CD4-positive, alpha-beta memory T cell (primary cell): ENCODE measurements at regions not wholly inside any gene's neighbourhood (a gene's known extent, or its start where the extent isn't known, plus 50 kb on each side); places are given as distances from the start of the nearest gene placed in this dataset.

ENCODE experiments used
- CTCF ChIA-PET: fragments of 350-600 bp; sonication (Branson Sonifier 250); formaldehyde crosslinking; loops from one replicate; lab custom pipeline; 2021; ENCODE audit warnings: inconsistent platforms; ENCODE audit not compliant: partially characterized antibody; lab: Charles Lee
- POLR2A ChIA-PET: fragments of 350-600 bp; sonication (Branson Sonifier 250); formaldehyde crosslinking; loops from one replicate; lab custom pipeline; 2021; ENCODE audit not compliant: partially characterized antibody; lab: Charles Lee
- DNase-seq, 5 donors: peaks; one replicate each; pipeline versions ENCODE4 v3.0.0 to v3.0.0-alpha.2; 2020 to 2022; ENCODE audit warnings: mixed read lengths in 1 of 5
- H3K27ac ChIP-seq: one replicate; pipeline ENCODE4 v1.7.0; 2013; ENCODE audit warnings: low read depth, low read length
- H3K27me3 ChIP-seq: 2 replicates; pipeline ENCODE4 v1.7.0; 2013; ENCODE audit warnings: mild to moderate bottlenecking, low read length, moderate library complexity; ENCODE audit not compliant: insufficient read depth
- H3K36me3 ChIP-seq: 2 replicates; pipeline ENCODE4 v1.7.0; 2013; ENCODE audit warnings: mild to moderate bottlenecking, low read length, moderate library complexity; ENCODE audit not compliant: insufficient read depth
- H3K4me1 ChIP-seq: 2 replicates; pipeline ENCODE4 v1.7.0; 2013; ENCODE audit warnings: mild to moderate bottlenecking, low read length, moderate library complexity; ENCODE audit not compliant: insufficient read depth
- H3K4me3 ChIP-seq, 2 donors: one replicate each; pipeline ENCODE4 v1.7.0; 2013; ENCODE audit warnings: low read length in 2 of 2, mild to moderate bottlenecking in 1 of 2
- H3K9me3 ChIP-seq, 2 donors: one replicate each; pipeline ENCODE4 v1.7.0; 2013; ENCODE audit warnings: low read length in 2 of 2, control low read depth in 1 of 2; ENCODE audit not compliant: control insufficient read depth in 1 of 2
- H3K27ac Mint-ChIP-seq, 7 donors: one replicate each; pipeline ENCODE4 v1.8.0; 2020 to 2021; ENCODE audit warnings: mixed read lengths in 7 of 7, mild to moderate bottlenecking in 6 of 7, inconsistent platforms in 3 of 7, moderate library complexity in 3 of 7
- H3K27me3 Mint-ChIP-seq, 2 donors: one replicate each; pipeline ENCODE4 v1.8.0; 2020 to 2021; ENCODE audit warnings: mixed read lengths in 2 of 2
- H3K36me3 Mint-ChIP-seq, 2 donors: one replicate each; pipeline ENCODE4 v1.8.0; 2020 to 2021; ENCODE audit warnings: mixed read lengths in 2 of 2, inconsistent platforms in 1 of 2, mild to moderate bottlenecking in 1 of 2
- H3K4me1 Mint-ChIP-seq, 4 donors: one replicate each; pipeline ENCODE4 v1.8.0; 2020 to 2021; ENCODE audit warnings: mixed read lengths in 4 of 4, mild to moderate bottlenecking in 1 of 4
- H3K4me3 Mint-ChIP-seq, 8 donors: one replicate each; pipeline ENCODE4 v1.8.0; 2020 to 2021; ENCODE audit warnings: mixed read lengths in 8 of 8, mild to moderate bottlenecking in 7 of 8, moderate library complexity in 6 of 8, inconsistent platforms in 3 of 8
- H3K9me3 Mint-ChIP-seq, 8 donors: one replicate each; pipeline ENCODE4 v1.8.0; 2020 to 2021; ENCODE audit warnings: mixed read lengths in 8 of 8, mild to moderate bottlenecking in 5 of 8, inconsistent platforms in 3 of 8, moderate library complexity in 1 of 8
- intact Hi-C: fragments of 100-400 bp; cut with micrococcal nuclease; formaldehyde crosslinking; loops from one replicate; pipeline ENCODE4 v1.15.1; 2023

DNA sequence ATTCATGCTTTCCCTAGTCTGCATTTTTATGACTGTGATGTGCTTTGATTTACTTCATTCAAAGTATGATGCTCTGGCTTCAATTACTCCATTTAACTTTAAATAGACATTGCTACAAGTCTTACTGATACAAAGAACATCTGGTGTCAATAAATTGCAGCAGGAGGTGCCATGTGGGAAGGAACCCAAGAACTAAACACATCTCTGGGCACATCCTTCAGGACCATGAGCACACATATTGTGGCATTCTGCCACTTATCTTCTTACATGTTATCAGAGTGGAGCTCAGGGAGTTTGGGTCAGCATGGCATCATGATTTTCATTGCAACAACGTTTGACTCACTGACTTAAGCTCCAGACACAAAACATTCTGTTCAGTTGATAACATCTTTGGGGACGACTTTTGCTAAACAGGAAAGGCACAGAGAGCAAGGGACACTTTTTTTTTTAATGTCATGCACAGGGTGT is 227.0 kb downstream of the DKK1 start:
- no peak for DNase-seq
- Mint-ChIP-seq H3K36me3 (no peaks in the 10 kb centered on the region), H3K4me3 (no peak overlapping the region), H3K27me3 (no peaks in the 10 kb centered on the region), H3K27ac (no peak overlapping the region), H3K9me3 (peaks cover 3 to 23% (median 11%) of the 10 kb centered on the region in 8 donors), H3K4me1 (no peaks in the 10 kb centered on the region)
- CTCF ChIA-PET = no interaction called here
- Histone ChIP-seq H3K4me1 (no peaks in the 10 kb centered on the region), H3K27me3 (no peaks in the 10 kb centered on the region), H3K36me3 (no peaks in the 10 kb centered on the region), H3K9me3 (no peaks in the 10 kb centered on the region), H3K27ac (no peak overlapping the region), H3K4me3 (no peak overlapping the region)
- POLR2A ChIA-PET = no interaction called here
- intact Hi-C loops = no loop called here

- H3K36me3 Mint-ChIP-seq = no peaks in the 10 kb centered on the region
- H3K4me1 Mint-ChIP-seq = no peaks in the 10 kb centered on the region
- ChIA-PET CTCF (no interaction called here), POLR2A (no interaction called here)
- Histone ChIP-seq H3K27me3 (no peaks in the 10 kb centered on the region), H3K27ac (no peak overlapping the region), H3K4me1 (no peaks in the 10 kb centered on the region), H3K9me3 (peaks cover 0 to 4% of the 10 kb centered on the region in 2 donors), H3K36me3 (no peaks in the 10 kb centered on the region), H3K4me3 (no peak overlapping the region)
- no peak overlapping the region for H3K27ac Mint-ChIP-seq
- DNase-seq = no peak
- H3K27me3 Mint-ChIP-seq = no peaks in the 10 kb centered on the region
- intact Hi-C loops = no loop called here
- H3K9me3 Mint-ChIP-seq = peaks cover 4 to 29% (median 10%) of the 10 kb centered on the region in 8 donors
- no peak overlapping the region for H3K4me3 Mint-ChIP-seq
These were observed 228.8 kb downstream of the DKK1 start for GRCh38 chr10:52542906-52543305.

DNA sequence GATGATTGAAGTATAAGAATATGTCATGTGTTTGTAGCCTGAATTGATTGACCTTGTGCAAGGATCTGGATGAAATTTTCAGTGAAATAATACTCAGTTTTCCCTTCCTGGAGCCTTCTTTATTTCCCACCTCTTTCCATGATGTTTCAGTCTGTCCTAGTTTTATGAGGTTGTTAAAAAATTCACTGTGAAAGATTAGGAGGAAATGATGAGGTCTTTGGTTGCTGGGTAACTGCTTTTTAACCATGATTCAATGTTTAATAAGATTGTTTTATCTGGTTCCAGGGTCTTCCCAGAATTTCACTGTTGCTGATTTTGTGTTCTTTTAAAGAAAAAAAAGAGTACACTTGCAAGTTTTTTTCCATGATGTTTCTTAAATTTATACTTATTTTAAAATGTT is 221.5 kb downstream of the MBL2 start:
- Histone ChIP-seq H3K4me1 (no peaks in the 10 kb centered on the region), H3K4me3 (no peak overlapping the region), H3K9me3 (peaks cover 0 to 4% of the 10 kb centered on the region in 2 donors), H3K36me3 (no peaks in the 10 kb centered on the region), H3K27ac (no peak overlapping the region), H3K27me3 (no peaks in the 10 kb centered on the region)
- Mint-ChIP-seq H3K36me3 (no peaks in the 10 kb centered on the region), H3K27me3 (no peaks in the 10 kb centered on the region), H3K27ac (no peak overlapping the region), H3K9me3 (peaks cover 3 to 27% (median 10%) of the 10 kb centered on the region in 8 donors), H3K4me1 (no peaks in the 10 kb centered on the region), H3K4me3 (no peak overlapping the region)
- POLR2A ChIA-PET = no interaction called here
- intact Hi-C loops = no loop called here
- no peak for DNase-seq
- CTCF ChIA-PET = no interaction called here

GRCh38 chr10:52558090-52558489 is 214.5 kb downstream of the MBL2 start:
- ChIA-PET POLR2A (no interaction called here), CTCF (no interaction called here)
- Mint-ChIP-seq H3K4me3 (no peak overlapping the region), H3K27me3 (no peaks in the 10 kb centered on the region), H3K4me1 (no peaks in the 10 kb centered on the region), H3K27ac (no peak overlapping the region), H3K9me3 (peaks cover 3 to 17% (median 7%) of the 10 kb centered on the region in 8 donors), H3K36me3 (no peaks in the 10 kb centered on the region)
- Histone ChIP-seq H3K27me3 (no peaks in the 10 kb centered on the region), H3K9me3 (no peaks in the 10 kb centered on the region), H3K36me3 (no peaks in the 10 kb centered on the region), H3K27ac (no peak overlapping the region), H3K4me3 (no peak overlapping the region), H3K4me1 (no peaks in the 10 kb centered on the region)
- no peak for DNase-seq
- intact Hi-C loops = no loop called here

DNA sequence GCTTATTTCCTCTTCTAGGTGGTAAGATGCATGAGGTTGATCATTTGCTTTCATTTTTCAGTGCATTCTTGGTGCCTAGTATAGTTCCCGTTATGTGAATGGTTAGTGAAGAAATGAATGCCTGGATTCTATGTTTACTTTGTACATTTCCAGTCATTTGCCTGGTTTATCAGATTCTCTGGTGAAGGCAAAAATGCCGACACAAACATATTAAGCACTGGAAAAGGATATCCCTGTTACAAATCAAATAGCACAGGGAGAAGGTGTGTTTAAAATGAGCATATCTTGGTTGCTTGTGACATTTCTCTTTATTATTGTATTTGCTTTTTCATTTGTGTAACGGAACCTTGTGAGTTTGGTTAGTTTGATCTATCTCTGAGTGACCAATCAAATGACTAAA is 211.3 kb downstream of the MBL2 start:
- H3K27me3 Mint-ChIP-seq = no peaks in the 10 kb centered on the region
- no peak overlapping the region for H3K4me3 Mint-ChIP-seq
- no peak overlapping the region for H3K4me3 ChIP-seq
- H3K4me1 ChIP-seq = no peaks in the 10 kb centered on the region
- ChIA-PET POLR2A (no interaction called here), CTCF (no interaction called here)
- no peaks in the 10 kb centered on the region for H3K36me3 ChIP-seq
- no peaks in the 10 kb centered on the region for H3K4me1 Mint-ChIP-seq
- peaks cover 0 to 15% (median 4%) of the 10 kb centered on the region in 8 donors for H3K9me3 Mint-ChIP-seq
- H3K9me3 ChIP-seq = no peaks in the 10 kb centered on the region
- no peaks in the 10 kb centered on the region for H3K36me3 Mint-ChIP-seq
- no peak overlapping the region for H3K27ac ChIP-seq
- H3K27ac Mint-ChIP-seq = no peak overlapping the region
- no peak for DNase-seq
- no peaks in the 10 kb centered on the region for H3K27me3 ChIP-seq
- intact Hi-C loops = no loop called here

GRCh38 chr10:52563360-52563759 is 209.2 kb downstream of the MBL2 start:
- H3K27ac ChIP-seq = no peak overlapping the region
- Mint-ChIP-seq H3K27me3 (no peaks in the 10 kb centered on the region), H3K4me1 (no peaks in the 10 kb centered on the region), H3K4me3 (no peak overlapping the region), H3K27ac (no peak overlapping the region), H3K36me3 (no peaks in the 10 kb centered on the region), H3K9me3 (peaks cover 0 to 14% (median 4%) of the 10 kb centered on the region in 8 donors)
- ChIA-PET POLR2A (no interaction called here), CTCF (no interaction called here)
- H3K27me3 ChIP-seq = no peaks in the 10 kb centered on the region
- H3K9me3 ChIP-seq = no peaks in the 10 kb centered on the region
- intact Hi-C loops = no loop called here
- H3K36me3 ChIP-seq = no peaks in the 10 kb centered on the region
- DNase-seq = no peak
- no peaks in the 10 kb centered on the region for H3K4me1 ChIP-seq
- no peak overlapping the region for H3K4me3 ChIP-seq

DNA sequence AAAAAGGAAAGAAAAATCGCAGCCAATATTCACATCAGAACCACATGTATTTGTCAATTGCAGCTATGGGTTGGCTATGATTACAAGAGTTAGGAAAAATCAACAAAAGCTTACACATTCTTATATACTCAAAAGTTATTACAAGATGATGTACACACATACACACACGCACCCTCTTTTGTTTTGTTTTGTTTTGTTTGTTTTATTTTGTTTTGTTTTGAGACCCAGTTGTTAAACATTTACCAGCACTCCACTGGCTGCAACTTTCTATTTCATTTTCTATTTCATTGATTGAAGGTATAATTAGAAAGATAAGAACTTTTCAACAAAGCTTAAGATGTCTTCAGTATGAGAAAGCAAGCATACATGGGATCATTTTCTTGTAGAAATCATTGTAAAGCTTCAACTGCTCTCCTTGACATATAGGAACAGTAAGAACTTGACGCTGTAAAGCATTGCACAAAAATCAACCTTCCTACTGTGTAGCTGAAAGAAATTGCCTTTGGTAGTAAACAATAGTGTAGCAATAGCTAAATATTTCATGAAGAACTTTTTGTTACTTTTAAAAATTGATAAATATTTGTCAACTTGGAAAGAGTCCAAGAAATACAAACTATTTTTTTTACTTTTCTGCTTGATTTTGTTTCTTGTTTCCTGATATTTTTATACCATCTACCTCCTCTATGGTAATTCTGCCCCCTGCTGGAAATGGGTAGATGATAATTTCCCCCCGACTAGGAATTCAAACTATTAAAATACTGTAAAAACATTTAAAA is 205.9 kb downstream of the MBL2 start:
- no peaks in the 10 kb centered on the region for H3K27me3 ChIP-seq
- intact Hi-C loops = no loop called here
- H3K27ac ChIP-seq = no peak overlapping the region
- CTCF ChIA-PET = no interaction called here
- peaks cover 0 to 11% (median 4%) of the 10 kb centered on the region in 8 donors for H3K9me3 Mint-ChIP-seq
- no peaks in the 10 kb centered on the region for H3K4me1 Mint-ChIP-seq
- H3K9me3 ChIP-seq = no peaks in the 10 kb centered on the region
- no peak for DNase-seq
- no peaks in the 10 kb centered on the region for H3K4me1 ChIP-seq
- H3K36me3 Mint-ChIP-seq = no peaks in the 10 kb centered on the region
- H3K36me3 ChIP-seq = no peaks in the 10 kb centered on the region
- no peak overlapping the region for H3K4me3 Mint-ChIP-seq
- no peaks in the 10 kb centered on the region for H3K27me3 Mint-ChIP-seq
- no peak overlapping the region for H3K4me3 ChIP-seq
- no peak overlapping the region for H3K27ac Mint-ChIP-seq
- POLR2A ChIA-PET = no interaction called here
